Fibroblast of mammary gland (primary cell): ENCODE measurements at regions not wholly inside any gene's neighbourhood (a gene's known extent, or its start where the extent isn't known, plus 50 kb on each side); places are given as distances from the start of the nearest gene placed in this dataset.

Source experiments
- DNase-seq: peaks from one replicate; pipeline ENCODE4 v3.0.0-alpha.2; 2010; ENCODE audit warnings: low read depth
- H3K4me3 ChIP-seq: 2 replicates; pipeline ENCODE4 v1.5.1; 2011; ENCODE audit warnings: low read depth, mild to moderate bottlenecking, low read length, moderate library complexity; ENCODE audit not compliant: control insufficient read depth
- TF ChIP-seq, protein P1 (sequence below): conservative IDR thresholded peaks from 2 replicates; pipeline ENCODE4 v1.5.1; 2011; ENCODE audit warnings: low read depth, low read length, inconsistent platforms; ENCODE audit not compliant: control insufficient read depth, insufficient read depth

DNA sequence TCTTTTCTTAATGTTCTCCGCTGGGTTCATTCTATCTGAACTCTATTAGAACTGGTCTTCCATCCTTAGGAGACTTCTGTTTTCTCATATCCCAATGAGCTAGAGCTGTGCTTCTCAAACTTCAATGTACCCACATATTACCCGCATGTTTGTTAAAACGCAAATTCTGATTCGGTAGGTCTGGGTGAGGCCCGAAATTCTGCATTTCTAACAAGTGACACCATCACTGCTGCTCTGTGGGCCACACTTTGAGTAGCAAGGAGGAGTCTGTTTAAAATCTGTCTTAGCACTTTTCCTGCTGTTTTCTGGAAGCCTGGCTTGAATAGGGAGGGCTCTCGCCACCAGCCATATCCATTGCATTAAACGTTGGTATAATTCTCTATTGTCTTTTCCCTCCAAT, 151.9 kb upstream of the CLINT1 start:
- no peak for DNase-seq
- TF ChIP-seq, protein P1, sequence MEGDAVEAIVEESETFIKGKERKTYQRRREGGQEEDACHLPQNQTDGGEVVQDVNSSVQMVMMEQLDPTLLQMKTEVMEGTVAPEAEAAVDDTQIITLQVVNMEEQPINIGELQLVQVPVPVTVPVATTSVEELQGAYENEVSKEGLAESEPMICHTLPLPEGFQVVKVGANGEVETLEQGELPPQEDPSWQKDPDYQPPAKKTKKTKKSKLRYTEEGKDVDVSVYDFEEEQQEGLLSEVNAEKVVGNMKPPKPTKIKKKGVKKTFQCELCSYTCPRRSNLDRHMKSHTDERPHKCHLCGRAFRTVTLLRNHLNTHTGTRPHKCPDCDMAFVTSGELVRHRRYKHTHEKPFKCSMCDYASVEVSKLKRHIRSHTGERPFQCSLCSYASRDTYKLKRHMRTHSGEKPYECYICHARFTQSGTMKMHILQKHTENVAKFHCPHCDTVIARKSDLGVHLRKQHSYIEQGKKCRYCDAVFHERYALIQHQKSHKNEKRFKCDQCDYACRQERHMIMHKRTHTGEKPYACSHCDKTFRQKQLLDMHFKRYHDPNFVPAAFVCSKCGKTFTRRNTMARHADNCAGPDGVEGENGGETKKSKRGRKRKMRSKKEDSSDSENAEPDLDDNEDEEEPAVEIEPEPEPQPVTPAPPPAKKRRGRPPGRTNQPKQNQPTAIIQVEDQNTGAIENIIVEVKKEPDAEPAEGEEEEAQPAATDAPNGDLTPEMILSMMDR = no peak
- H3K4me3 ChIP-seq = no peak overlapping the region

DNA sequence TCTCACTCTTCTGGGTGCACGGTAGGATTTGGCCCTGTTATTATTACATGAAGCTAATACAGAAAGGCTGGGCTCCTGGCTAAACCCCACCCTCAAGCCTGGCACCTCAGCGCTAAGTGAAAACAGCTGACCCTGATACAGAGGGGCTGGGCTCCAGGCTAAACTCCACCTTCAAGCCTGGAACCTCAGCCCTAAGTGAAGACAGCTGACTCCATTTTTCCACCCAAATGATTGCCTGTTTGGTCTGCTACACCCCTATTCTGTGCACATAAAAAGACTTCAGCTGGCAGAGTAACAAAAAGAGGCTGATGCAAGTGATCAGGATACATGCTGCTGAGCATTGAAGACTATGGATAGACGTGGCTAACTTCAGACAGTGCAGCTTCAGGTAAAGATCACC, 148.4 kb upstream of the CLINT1 start:
- no peak overlapping the region for H3K4me3 ChIP-seq
- TF ChIP-seq, protein P1 = no peak
- DNase-seq = no peak

DNA sequence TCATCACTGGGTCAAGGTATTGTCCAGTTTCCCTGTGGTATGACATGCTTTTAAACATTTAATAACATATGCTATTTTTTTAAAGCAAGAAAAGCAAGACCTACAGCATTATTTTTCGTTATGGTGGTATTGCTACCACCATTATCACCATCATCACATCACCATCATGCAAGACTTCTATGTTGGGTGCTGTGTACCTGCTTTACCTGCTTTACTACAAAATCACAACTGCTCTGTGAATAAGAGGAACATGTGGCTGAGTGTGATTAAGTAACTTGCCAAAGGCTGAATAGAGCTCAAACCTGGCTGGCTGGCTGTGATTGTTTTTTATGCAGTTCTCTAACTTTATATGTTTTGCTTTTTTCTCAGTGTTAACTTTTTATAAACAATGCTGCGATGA, 140.8 kb upstream of the CLINT1 start:
- no peak overlapping the region for H3K4me3 ChIP-seq
- DNase-seq = no peak
- TF ChIP-seq, protein P1 = no peak

DNA sequence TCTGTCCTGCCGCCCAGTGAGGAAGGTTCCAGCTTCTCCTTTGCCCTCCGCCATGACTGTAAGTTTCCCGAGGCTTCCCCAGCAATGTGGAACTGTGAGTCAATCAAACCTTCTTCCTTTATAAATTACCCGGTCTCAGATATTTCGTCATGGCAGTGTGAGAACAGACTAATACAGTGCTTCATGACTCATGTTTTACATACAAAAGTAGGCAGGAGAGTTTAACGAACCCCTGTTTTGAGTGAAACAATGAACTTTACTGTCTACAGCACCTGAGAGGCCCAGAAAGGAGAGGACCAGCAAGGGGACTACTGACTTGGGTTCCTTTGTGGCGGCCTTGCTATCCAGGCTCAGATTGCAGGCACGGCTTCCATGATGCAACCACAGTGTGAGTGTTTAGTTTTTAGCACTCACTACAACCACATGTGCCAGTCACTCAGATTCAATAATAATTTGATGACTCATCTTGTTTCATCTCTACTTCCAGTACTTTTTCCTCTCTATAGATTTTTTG, 139.1 kb upstream of the CLINT1 start:
- peak; percentile 83 for DNase-seq
- TF ChIP-seq, protein P1 = no peak
- H3K4me3 ChIP-seq = no peak overlapping the region

DNA sequence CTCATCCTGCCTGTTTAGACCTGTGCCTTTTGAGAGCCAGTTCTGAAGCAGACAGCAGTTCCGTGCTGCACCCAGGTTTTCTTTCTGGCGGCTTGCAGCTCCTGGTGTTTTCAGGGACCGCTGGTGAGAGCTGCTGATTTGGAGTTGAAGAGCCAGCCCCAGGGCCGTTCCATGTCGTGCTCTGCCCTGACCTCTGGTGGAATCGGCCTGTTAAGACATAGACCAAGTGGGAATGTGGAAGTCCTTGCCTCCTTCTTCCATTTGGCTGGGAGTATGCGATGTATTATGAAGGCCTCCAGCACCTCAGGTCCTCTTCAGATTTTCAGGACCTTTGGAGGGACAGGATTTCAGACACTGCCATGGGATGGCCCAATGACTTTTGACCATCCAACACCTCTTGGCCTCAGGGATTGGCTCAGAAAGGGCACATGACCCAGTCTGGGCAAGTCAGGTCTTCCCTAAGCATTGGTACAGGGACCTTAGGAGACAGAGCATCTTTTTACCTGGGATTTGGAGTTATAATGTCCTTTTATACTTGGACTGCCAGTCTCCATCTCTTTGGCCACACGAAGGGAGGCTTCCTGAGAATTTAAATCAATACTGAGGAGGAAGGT, 136.1 kb upstream of the CLINT1 start:
- DNase-seq = peak; percentile 69
- no peak overlapping the region for H3K4me3 ChIP-seq
- TF ChIP-seq, protein P1 = peak; percentile 79

DNA sequence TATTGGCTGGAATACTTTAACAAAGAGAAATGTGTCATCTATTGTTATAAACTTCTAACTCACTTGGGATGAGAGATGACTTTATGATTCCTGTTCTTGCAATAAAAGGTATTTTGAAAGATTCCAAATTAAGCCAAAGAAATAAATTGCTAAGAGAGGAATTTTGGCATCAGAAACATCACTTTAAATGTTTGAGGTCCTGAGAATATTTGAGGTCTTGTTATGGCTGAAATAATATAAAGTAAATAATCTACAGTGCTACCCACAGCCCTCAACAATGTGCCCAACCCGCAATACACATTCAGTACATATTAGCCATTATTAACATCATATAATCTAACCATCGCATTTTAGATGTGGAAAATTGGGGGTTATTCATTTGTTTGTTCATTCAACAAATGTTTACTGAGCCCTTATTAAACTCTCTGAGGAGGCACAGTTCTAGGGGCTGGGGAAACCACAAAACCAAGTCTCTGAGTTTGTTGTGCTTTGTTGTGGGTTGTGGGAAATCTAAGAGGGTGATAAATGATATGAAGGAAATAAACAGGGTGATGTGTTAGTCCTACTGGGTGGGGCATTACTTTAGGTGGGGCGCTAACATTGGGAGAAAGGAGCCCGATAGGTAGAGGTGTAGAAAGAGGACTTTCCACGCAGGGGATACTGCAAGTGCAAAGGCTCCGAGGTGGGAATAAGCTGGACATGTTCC, 135.2 kb upstream of the CLINT1 start:
- H3K4me3 ChIP-seq = no peak overlapping the region
- TF ChIP-seq, protein P1 = no peak
- no peak for DNase-seq
